ENCODE measurements at regions not wholly inside any gene's neighbourhood (a gene's known extent, or its start where the extent isn't known, plus 50 kb on each side); places are given as distances from the start of the nearest gene placed in this dataset.

DNA sequence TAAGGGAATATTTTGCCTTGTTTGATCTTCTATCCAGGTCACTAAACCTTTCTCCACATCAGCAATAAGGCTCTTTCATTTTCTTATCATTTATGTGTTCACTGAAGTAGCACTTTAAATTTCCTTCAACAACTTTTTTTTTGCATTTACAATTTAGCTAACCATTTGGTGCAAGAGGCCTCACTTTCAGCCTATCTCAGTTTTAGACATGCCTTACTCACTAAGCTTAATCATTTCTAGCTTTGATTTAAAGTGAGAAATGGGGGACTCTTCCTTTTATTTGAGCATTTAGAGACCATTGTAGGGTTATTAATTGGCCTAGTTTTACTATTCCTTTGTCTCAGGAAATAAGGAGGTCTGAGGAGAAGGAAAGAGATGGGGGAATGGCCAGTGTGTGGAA is 250.5 kb downstream of the AUH start:
- TF ChIP-seq POLR2A (IDR thresholded peaks at IDR 0.05; ENCODE audit: low read length) = no peak
- no peak for TF ChIP-seq GATA1 (IDR thresholded peaks at IDR 0.05; ENCODE audit: low read depth, low read length)
